HG02610 (cell line): ENCODE measurements at regions not wholly inside any gene's neighbourhood (a gene's known extent, or its start where the extent isn't known, plus 50 kb on each side); places are given as distances from the start of the nearest gene placed in this dataset.

Experiments used
- ATAC-seq: cut with Tn5 transposase; IDR thresholded peaks from one replicate; pipeline ENCODE4 v1.9.1; 2021; ENCODE audit warnings: mild to moderate bottlenecking, moderate library complexity; ENCODE audit not compliant: unreplicated experiment

- ATAC-seq = no peak
Observed at GRCh38 chr1:5005171-5005570, 350.8 kb downstream of the AJAP1 start.

DNA sequence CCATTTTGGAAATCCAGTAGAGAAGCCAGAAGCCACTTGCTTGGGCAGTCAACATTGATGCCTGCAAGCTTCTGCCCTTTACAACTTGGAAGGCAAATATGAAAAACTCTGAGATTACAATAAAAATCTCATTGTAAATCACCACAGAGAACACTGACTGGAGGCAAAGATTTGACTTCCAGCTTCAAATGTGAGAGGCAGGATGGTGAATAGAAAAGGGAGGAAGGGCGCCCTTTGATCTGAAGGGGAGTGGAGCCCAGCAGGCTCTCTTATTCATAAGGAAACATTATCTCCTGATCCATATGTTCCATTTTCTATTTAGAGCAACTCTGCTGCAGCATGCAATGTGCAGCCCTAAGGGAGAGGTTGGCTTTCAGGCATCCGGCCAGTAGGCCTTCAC lies 348.3 kb downstream of the AJAP1 start:
- no peak for ATAC-seq

DNA sequence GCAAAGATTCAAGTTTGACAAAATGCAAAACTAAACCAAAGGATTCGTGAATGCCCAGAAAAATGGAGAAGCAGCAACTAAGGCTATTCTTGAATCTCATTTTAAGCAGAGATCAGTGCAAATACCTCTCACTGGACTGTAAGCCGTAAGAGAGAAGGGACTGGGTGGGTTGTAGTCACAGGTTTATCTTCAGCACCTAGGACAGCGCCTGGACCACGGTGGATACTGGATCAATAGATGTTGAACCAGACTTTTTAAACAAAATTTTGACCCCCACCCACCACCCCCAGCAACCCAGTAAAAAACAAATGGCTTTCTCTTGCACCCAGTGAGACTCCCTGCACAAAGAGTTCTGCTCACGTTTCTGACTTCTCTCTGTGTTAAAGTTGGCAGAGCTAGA lies 347.1 kb downstream of the AJAP1 start:
- ATAC-seq = no peak

DNA sequence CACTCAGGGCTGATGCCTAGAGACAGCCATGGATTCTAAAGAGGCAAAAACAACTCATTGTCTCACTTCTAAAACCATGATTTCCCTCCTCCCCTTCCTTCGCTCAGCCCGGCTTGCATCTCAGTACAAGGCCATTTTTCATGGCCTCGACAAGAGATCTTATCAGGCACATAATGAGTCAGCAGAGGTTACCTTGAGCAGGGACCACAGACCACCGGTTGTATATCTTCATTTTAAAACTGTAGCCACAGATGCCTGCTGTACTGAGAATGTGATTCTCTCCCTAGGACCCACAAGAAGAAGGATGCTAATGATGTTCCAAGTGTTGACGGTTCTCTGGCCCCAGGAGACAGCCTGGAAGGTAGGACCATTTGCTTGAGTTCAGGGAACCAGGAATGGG lies 331.9 kb downstream of the AJAP1 start:
- no peak for ATAC-seq

- ATAC-seq = no peak
Observed at GRCh38 chr1:4984841-4985240, 330.4 kb downstream of the AJAP1 start.

DNA sequence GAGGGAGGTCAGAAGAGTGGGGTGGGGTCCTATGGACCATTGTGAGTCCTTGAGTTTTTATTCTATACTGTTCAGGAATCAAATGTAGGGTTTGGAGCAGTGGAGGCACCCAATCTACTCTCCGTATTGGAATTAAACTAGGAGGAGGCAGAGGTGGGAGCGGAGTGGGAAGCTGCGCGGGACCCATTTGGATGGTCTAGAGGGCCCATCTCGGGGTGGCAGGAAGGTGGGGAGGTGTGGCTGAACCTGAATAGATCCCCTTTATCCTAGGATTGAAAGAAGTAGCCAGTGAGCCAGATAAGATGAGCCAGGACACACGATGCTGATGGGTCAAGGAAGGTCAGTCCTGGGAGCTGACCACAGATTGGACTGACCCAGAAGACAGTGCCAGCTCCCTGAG lies 325.8 kb downstream of the AJAP1 start:
- ATAC-seq = no peak

- no peak for ATAC-seq
Observed at GRCh38 chr1:4978660-4979390, 324.4 kb downstream of the AJAP1 start.

DNA sequence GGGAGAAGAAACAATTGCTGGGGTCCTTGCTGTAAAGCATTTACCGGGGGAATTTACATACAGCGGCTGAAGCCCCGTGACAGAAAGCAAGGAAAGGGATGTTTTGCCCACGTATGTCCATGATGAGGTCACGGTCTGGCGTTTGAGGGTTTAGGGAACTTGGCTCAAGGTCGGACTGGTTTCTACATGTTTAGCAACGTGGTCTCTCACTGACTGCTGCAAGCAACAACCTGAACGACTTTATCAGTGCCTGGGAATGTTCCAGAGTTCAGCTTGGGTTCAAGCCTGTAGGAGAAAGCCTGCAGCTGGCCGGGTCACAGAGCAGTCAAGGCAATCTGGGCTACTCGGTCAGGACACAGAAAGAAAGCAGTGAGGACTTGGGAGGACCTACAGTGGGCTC lies 323.3 kb downstream of the AJAP1 start:
- no peak for ATAC-seq

DNA sequence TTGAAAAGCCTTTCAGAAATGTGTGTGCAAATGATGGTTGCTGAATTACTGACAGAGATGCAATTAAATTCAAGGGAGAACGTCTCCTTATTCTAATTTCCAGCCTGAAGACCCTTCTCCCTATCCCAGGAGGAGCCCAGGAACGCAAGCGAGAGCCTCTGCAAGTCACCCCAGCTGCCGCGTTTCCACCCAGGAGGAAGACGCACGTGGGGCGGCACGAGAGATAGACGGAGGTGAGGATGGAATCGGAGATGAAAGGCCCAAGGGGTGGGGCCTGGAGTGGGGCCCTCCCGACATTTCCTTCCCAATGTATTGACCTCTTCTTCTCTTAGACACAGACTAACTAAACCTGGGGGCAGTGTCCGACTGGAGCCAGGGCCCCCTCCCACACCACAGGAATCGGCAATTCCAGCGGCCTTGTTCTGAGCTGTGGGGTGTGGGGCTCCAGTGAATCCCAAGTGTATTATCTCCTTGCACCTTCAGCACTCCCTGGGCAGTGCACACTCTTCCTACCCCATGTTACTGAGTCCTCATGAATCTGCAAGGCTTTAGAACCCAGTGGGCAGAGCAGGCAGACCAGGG lies 322.5 kb downstream of the AJAP1 start:
- ATAC-seq = no peak

- ATAC-seq = no peak
Observed at GRCh38 chr1:4975856-4976255, 321.4 kb downstream of the AJAP1 start.

DNA sequence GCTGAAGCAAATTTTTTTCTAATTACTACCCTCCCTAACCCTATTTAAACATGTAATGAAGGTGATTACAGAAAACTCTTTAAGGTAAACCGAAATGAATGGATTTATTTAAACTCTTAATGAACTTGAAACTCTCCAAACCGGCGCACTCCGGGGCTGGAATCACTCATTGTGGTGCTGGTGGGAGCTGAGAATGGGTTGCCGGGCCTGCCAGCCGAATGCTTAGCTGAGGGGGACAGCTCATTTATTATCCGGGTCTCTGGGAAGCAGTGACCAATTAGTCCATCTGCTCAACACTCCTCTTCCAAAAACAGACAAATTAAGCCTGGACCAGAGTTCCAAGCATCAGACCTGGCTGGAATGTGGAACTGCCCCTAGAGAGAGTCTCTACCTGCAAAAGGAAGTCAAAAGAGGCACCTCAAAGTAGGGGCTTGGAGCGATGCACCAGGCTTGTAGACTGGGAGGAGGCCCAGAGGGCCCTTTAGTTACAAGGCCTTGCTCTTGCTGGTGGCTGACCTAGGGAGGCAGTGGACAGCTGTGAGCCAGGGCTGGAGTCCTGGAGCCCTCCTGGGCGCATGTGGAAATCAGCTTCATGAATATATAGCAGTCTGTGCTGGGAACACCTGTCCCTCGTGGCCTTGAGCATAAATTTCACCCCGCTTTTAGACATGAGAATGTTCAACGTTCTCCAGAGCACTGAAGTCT lies 320.7 kb downstream of the AJAP1 start:
- no peak for ATAC-seq

DNA sequence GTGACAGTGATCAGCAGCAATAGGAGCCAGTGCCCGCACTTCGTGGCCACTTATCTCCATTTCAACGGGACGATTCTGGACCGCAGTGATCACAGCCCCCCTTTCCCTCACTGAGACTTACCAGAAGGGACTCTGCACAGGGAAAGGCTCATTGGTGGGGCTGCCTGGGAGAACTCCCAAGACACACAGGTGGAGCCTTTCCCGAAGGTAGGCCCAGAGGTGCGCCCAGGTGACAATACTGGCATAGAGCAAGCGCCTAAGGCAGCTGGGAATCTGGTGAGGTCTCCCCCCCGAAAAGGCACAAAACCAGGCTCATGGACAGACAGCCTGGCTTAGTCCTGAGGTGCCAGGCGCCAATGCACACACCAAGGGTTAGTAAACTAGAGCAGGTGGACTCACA lies 318.9 kb downstream of the AJAP1 start:
- ATAC-seq = no peak

- no peak for ATAC-seq
Observed at GRCh38 chr1:4972761-4973320, 318.4 kb downstream of the AJAP1 start.

GRCh38 chr1:4971666-4972065 lies 317.3 kb downstream of the AJAP1 start:
- ATAC-seq = no peak

GRCh38 chr1:4970532-4970931 lies 316.1 kb downstream of the AJAP1 start:
- ATAC-seq = no peak

DNA sequence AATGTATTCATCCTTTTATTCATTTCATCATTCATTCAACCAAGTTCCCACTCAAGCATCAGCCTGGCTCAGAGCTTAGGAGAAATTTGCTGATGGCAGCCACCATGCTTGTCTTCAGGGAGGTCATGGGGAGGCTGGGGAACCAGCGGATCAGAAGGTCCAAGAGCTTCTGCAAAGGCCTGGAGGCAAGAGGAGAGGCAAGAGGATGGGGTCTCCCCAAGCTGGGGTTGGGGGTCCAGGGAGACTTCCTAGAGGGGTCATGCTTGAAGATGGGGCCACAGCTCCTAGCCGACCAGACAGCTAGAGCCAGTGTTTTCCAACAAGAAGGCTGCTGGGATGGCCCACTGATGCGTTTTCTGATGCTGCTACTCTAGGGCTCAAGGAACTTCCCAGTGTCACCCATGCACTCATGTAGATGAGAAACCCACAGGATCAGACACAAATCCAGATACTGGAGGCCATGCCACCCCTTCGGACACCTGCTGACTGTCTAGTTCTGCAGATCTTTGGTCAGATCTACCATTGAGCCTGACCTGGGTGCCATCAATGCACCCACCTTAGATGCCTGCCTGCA lies 315.2 kb downstream of the AJAP1 start:
- no peak for ATAC-seq

GRCh38 chr1:4965346-4966075 lies 311.1 kb downstream of the AJAP1 start:
- ATAC-seq = no peak

DNA sequence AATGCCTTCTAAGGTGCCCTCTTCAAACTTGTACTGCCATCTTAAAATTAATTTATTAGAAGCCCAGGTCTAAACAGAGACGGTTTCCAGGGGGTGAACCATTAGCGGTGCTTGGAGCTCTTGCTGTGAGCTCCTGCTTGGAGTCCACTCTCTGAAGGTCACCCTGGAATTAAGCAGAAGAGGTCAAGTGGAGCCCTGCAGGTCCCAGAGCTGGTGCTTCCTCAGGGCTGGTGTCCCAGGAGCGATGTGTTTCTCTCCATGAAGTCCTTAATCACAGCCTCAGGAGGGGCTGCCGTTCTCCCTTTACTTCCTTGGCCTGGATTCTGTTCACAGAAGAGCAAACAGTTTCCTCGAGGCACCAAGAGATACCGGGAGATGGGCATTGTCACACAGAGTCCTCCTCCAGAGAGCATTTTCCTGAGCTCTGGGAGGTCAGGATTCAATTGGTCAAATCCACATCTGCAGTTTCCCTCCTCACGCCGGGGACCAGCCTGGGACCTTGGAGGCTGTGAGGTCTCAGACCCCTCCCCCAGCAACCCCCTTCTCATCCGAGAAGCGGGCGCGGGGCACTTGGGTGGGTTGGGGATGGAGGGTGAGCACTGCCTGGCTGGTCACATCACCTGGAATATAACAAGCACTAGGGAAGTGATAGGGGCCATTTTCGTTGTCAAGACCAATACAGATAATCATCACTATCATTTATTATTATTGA lies 310.4 kb downstream of the AJAP1 start:
- ATAC-seq = no peak

DNA sequence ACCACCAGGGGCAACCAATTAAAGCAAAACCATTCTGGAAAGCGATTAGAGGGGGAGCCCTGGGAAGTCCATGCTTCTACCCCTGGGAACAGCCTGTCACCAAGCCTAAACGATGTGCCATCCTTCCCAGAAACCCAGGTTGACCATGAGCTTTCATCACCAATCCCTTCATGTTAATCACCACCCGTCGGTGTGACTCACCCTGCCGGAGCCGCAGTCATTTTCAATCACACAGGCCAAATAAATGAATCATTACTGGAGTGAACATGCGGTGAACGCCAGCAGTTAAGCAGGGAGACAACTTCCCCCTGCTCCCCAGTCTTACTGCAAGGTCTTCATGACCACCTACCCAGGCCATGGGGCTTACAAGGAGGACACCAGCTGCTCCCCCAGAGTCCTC lies 308.8 kb downstream of the AJAP1 start:
- ATAC-seq = no peak

DNA sequence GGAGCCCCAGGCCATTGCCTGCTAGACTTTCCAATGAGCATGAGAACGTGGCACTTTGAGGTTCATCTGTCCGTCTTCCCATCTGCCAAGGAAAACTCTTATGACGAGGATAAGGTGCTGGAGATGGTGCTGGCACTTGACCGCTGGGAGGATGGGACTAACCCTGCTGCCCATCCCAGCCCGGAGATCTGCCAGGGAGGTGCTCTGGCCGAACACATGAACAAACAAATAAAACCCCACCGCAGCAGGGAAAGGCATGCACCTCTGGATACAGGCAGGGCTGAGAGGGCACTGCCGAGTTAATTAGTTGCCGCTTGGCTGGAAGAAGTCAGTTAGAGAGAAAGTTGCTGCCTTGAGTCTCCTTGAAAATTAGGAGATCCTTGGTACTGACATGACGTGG lies 308.4 kb downstream of the AJAP1 start:
- no peak for ATAC-seq
